Fibroblast of skin of left biceps (primary cell): ENCODE measurements at regions not wholly inside any gene's neighbourhood (a gene's known extent, or its start where the extent isn't known, plus 50 kb on each side); places are given as distances from the start of the nearest gene placed in this dataset.

Experiments used
- DNase-seq, 2 experiments: peaks; one replicate each; pipeline ENCODE4 v3.0.0-alpha.2; 2013; ENCODE audit warnings: low read depth in 2 of 2

DNA sequence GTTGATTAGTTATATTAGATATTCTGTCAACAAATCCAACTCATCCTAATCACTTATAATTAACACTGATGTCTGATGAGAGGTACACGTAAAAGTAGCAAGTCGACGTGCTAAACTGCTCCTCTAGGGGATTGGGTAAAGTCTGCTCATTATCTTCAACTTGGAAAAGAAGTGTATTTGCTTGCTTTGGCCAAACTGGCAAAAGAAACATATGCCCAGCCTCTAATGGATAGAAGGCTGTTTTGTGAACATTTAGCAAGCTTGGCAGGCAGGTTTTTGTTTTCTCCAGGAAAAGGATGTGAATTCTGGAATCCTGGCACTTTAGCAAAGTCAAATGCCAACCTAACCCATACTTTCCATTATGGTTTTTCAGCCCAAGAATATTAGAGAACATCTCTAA is 264.8 kb downstream of the TBL1XR1 start:
- DNase-seq: no peak

DNA sequence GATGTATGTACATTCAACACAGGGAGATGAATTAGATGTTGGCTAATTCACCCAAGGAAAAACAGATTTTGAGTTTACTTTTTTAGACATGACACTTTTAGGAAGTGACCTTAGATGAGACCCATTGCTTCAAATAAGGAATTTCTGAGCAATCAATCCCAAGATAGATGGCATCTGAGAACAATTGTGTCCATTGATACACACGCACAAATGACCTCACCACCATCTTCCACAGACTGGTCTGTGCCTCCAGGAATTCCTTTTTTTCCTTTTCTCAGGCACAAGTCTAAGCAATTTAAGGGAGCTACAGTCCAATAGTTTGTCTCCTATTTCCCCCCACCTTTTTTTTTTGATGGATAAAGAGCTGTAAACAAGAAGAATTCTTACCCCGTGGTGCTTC is 265.3 kb downstream of the TBL1XR1 start:
- DNase-seq: no peak

DNA sequence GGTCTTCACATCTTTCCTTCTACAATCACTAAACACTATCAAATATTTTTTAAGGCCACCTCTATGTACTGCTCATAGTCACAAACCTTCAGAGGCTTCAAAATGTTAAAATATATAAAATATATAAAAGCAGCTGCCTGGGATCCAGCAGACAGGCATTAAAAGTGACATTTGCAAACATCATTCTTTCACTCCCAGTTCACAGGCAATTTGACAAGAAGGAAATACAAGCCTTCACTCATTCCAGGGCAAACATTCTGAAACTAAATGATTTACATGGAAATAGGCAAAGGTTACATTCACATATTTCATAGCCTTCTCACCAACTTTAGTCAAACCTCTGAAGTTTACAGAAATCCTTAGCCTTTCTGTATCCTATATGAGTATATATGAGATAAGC is 266.3 kb downstream of the TBL1XR1 start:
- DNase-seq: no peak

DNA sequence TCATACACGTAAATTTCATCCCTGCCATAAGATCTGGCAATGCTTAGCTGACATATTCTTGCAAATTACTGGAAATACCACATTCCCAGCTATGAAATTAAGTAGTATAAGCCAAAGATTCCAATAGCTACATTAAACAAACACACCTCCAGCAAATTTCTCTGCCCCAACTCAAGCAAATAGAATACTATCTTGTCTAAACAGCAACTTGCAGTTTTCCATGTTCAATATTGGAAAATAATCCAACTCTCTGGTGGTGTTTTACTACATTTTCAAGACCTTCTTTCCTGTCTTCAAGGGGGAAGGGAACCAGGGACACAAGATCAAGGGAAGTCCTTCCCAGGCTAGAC is 268.7 kb downstream of the TBL1XR1 start:
- no peak for DNase-seq

DNA sequence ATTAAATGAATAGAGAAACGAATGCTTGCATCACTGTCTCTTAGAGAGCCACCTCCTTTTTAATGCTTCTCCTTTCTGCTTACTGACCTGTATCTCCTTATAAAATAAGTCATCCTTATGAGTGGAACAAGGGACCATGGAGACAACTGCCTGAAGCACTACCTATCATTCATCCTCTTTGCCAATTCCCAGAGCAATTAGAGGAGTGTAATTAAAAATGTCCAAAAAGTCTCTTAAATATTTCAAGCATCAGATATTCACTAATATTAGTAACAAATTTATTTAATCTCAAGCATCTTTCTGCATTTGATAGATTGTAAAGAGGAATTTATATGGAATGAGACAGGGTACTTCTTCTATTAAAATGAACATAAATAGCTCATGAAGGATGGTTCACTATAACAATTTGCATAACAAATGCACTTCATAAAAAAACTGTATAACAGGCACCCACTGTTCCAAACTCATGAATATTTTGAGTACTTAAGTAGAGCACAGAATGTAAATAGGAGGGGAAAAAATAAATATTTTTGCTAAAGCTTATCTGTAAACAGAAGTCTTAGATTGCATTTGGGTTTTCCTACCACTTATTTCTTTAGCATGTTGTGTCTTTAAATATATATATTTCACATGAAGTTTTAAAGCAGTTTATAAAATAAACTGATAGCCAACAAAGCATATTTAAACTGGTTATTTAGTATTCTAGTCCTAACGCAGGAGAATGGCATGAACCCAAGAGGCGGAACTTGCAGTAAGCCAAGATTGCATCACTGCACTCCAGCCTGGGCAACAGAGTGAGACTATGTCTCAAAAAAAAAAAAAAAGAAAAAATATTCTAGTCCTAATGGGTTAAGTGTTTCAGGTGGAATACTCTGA is 269.3 kb downstream of the TBL1XR1 start:
- DNase-seq: no peak

DNA sequence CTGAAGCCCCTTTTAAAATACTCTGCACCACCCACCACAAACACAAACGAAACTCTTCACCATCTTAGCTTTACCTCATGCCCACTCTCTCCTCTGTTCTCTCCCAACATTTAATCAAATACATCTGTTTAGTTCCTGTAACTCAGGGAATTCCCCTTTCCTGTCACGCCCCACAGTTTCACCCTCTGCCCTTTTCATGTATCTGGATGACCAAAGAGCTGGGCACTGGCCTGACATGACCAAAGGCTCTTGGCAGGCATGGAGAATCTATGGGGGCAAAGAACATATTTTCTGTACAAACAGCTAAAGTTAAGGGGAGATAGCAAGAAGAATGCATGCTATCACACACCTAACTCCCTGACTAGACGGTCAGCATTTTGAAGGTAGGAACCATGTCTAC is 270.0 kb downstream of the TBL1XR1 start:
- no peak for DNase-seq

DNA sequence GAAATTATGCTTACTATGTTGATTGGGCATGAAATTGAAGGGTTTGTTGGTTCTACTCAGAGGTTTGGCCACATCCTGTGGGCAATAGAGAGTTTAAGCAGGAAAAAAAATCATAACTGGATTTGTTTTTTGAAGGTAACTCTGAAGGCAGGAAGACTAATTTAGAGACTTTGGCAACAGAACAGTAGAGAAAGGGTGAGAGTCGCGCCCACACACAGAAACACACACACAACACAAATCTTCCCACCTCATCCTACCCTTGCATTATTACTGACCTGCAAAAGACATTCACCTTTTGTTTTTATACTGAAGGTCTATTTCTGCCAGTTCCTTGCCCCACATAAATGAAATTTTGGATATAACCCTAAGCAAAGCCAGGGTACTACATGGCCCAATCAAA is 270.6 kb downstream of the TBL1XR1 start:
- DNase-seq: no peak

DNA sequence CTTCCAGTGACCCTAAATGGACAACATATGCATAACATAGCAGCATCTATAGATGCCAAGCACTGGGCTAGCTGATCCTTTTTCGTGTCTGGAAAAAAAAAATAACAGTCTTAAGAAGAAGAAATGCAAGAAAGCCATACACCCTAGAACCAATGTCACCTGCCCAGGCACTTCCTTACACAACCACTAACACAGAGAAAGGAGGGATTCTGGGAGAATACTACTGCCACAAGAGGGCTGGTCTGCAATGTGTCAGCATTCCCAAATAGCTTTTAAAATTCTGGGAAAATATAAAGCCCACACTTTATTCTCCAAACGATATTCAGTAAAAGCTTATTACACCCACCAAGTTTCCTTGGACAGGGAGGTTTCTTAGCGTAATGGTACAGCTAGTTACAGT is 271.2 kb downstream of the TBL1XR1 start:
- DNase-seq: no peak

DNA sequence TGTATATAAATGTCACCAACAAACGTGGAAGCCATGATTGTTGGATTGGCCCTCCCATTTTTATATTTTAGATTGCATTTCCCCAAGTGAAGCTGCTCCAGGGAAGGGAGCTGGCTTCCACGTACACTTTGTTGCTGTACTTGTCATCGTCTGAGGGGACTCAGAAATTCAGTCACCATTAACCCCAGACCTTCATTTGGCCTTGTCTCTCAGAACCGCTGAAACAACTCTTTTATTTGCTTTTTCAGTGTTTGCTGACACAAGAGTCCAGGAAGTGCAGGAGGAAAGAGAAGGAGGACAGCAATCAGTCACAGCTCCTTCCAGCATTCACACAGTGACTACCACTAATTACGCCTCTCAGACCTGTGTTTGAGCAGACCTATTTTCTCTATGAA is 276.5 kb downstream of the TBL1XR1 start:
- DNase-seq: no peak

DNA sequence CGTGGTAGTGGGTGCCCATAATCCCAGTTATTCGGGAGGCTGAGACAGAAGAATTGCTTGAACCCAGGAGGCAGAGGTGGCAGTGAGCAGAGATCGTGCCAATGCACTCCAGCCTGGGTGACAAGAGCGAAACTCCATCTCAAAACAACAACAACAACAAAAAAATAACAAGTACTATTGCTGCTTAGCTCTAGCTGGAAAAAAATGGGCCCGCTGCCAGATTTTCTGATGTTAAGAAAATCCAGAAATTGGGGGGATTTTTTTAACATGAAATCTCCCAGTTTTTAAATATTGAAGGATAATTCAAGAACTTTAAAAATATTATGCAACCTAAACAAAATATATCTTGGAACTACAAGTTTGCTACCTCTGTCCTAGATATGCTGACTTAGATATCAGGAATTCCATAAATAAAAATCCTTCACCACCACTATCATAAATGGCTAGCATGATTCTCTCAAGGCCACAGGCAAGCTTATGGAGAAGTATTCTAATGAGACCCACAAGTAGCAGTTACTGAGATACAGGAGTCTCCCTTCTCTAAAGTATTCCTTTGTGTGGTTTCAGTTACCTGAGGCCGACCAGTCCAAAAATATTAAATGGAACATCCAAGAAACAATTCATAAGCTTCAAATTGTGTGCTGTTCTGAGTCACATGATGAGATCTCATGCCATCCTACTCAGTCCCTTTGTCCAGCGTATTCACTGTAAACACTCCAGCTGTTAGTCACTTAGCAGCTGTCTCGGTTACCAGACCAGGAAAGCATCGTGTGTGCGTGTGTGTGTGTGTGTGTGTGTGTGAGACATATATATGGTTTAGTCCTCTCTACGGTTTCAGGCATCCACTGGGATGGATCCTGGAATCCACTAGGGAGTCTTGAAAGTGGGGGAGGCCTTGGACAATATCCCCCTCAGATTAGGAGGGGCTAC is 277.2 kb downstream of the TBL1XR1 start:
- DNase-seq: no peak

DNA sequence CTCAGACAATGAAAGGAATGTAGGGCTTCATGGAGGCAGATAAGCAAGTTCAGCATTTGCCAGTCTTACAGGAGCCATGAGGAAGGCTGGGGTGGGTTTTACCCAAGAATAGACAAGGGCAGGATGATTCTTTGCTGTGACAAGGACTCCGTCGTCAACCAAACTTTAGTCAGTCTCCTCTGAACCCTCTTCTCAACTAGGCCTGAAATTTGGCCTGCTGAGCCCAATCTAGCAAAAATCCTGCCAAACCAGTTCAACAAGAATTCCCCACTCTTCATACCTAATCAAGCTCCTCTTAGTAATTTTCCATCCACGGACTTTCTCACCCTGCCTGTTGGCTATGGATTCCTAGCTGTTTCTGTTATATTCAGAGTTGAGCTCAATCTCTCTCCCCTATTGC is 280.5 kb downstream of the TBL1XR1 start:
- DNase-seq: no peak

DNA sequence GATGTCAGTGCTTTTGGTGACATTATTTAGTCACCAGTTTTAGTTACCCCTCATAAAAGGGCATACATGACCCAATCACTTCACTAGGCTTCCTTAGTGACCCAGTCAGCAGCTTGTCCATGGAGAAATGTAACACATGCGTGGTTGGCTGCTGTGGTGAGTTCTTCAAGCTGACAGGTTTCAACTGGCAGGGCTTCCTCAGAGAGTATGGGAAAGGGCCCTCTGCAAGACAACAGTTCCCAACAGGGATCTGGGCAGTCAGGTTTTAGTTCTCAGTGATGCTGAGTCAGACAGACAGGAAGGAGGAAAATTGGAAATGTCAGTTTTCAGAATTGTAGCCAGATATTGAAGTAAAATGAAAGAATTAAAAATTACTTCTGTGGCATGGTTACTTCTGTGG is 282.5 kb downstream of the TBL1XR1 start:
- no peak for DNase-seq

DNA sequence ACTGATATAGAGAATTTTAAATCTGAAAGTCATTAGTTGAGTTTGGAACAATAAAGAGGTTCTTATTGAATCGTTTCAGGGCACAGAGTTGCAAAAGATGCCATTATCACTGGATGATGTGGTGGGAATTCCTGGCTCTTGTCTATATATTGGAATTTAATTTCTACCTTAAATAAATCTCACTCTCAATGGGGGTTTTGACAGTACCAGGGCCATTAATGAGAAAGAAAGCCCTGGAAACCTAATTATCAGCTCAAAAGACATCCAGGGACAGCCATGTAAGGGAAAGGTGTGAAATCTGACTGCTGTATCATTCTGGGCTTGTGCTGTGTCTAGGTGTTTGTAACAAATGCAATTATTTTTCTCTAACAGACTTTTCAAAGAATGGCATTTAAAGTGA is 285.7 kb downstream of the TBL1XR1 start:
- DNase-seq: no peak

DNA sequence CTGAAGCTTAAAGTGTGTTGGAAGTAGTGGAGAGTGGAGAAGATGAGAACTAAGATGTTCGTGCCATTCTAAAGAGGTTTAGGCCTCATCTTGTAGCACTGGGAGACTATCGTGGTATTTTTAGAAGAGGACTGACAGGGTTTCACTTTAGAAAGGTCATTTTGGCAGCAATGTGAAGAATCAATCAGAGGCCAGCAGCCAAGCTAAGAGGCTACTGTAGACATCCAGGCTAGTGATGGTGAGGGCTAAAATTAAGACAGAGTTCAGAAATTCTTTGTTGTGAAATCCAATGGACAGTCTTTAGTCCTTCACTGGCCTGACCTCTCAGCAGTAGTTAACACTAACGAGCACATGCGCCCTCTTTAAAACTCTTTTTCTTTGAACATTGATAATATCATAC is 288.2 kb downstream of the TBL1XR1 start:
- no peak for DNase-seq

DNA sequence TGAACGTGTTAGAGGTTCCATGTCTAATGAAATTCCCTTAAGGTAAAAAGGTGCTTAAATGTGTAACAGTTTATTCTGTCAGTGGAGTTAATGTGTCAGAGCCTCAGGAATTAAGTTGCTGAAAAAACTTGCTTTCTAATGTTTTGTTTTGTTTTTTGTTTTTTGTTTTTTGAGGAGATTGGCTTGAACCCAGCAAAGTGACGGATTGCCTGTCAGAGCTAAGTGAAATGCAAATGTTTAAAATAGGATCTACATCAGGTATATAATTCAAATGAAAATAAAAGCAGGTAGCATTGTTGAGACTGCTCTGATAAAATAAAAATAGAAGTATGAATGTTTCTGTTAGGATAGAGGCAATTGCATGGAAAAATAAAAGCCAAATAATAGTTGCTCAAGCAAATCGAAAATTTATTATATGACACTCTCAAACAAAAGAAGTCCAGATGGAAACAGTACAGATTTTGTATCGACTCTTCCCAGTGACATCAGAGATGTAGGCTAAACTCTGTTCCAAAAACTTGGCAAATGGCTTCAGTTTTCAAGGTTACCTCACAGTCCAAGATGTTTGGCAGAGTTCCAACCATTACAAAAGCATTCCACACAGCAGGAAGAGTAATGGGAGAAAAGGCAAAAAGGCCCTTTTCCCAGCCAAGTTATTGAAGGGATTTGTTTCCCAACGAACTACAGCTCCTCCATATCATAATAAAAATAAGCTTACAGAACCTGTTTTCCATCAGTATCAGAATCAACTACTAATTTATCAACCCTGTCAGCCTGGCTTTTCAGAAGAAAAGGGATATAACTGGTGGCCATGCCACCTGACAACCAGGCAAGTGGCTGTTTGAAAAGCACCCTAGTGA is 291.0 kb downstream of the TBL1XR1 start:
- DNase-seq: peak; percentile 72 to 75

DNA sequence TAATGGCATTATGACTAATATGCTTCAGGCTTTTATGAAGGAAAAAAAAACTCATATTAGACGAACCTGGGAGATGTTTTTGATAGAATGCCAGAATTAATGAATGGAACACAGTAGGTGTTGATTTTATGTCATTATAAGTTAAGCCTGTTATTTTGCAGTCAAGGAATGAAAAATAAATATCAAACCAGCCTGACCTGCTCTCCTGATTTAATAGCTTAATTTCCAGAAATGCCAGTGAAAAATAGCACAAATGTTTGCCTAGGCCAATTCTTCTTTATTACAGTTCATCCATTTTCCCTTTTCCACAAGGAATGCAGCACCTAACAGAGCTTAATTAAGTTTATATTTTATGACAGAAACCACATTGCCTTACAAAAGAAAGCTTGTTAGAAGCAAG is 292.0 kb downstream of the TBL1XR1 start:
- DNase-seq: no peak

DNA sequence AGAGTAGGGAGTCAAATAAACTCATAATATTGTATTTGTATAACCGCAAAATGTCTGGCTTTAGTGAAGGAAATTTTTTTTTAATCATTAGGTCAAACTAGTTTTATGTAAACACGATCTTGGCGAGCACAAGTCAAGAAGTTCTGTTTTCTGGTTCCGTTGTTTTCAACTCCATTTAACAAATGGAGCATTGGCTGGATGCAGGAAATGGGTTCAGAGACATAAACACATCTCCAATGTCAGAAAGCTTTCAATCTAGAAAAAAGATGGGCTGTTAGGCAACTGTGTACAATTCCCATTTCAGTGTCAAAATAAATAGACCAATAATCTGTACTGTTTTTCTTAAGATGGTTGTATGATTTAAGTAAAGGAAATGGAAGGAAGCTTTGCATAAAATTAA is 292.8 kb downstream of the TBL1XR1 start:
- no peak for DNase-seq

DNA sequence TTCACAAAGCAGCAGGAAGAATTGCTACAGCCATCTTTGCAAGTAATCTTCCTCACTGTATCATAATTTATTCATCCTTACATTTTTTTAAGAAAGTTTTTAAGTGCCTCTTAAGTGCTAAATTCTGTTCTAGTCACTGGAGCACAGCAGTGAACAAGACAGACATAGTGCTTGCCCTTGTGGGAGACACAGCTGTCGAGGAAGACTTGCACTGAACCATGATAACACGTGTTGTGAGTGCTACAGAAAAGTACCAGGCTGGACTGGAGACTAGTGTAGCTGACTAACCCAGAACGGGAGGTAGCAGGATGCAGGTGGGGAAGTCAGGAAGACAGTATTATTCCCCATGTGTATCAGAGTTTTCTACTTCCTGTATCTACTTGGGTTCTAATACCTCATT is 300.6 kb downstream of the TBL1XR1 start:
- no peak for DNase-seq

DNA sequence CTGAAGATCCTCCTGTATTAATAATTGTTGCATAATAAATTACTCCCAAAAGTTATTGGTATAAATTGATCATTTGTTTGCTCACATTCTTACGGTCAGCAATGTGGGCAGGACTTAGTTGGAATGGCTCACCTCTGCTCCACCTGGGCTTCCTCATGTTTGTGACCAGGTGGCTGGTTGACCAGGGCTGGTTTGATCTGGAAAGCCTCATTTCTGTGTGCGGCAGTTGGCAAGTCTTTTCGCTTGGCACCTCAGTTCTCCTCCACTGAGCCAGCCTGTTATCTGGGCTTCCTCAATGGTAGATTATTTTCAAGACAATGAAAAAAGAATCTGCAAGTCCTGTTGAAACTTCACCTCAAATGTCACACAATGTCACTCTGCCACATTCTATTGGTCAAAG is 301.1 kb downstream of the TBL1XR1 start:
- no peak for DNase-seq

DNA sequence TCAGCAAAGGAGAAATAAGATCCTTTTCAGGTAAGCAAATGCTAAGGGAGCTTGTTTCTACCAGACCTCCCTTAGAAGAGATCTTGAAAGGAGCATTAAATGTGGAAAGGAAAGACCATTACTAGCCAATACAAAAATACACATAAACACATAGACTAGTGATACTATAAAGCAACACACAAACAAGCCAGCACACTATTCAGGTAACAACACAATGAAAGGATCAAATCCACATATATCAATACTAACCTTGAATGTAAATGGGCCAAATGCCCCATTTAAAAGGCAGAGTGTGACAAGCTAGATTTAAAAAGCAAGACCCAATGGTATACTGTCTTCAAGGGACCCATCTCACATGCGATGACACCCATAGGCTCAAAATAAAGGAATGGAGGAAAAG is 317.6 kb downstream of the TBL1XR1 start:
- DNase-seq: no peak

DNA sequence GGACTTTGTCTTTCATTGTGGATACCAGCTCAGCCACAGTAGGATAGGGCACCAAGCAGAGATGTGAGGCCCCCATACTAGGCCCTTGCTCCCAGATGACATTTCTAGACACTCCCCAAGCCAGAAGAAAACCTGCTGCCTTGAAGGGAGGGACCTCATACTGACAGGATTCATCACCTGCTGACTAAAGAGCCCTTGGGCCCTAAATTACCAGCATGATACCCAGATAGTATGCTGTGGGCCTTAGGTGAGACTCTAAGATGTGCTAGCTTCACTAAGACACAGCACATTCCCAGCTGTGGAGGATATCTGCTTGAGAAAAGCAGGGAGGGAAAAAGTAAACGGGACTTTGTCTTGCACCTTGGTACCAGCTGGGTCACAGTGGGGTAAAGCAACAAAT is 324.0 kb downstream of the TBL1XR1 start:
- no peak for DNase-seq

DNA sequence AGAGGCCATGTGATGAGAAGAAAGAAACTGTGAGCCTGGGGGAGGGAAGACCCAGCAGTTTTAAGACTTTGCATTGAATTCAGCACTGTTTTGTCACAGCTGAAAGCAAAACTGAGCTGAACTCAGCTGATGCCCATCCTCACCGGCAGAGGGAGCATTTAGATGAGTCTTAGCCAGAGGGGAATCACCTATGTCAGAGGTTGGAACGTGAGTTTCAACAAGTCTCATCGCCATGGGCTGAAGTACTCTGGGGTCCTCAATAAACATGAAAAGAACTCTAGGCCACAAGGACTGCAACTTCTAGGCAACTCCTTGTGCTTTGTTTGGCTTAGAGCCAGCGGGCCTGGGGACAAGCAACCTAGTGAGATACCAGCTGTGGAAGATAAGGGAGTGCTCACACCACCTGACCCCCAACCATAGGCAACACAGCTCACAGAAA is 324.5 kb downstream of the TBL1XR1 start:
- peak; percentile 6 to 11 for DNase-seq
